A549 (cell line): ENCODE measurements at regions not wholly inside any gene's neighbourhood (a gene's known extent, or its start where the extent isn't known, plus 50 kb on each side); places are given as distances from the start of the nearest gene placed in this dataset.
"Not testable (repeated sequence)": the region's sequence is repeated elsewhere in the genome, so short reads cannot be mapped to it uniquely, and the experiment has no call there.

Experiments
- ATAC-seq, 2 experiments: fragments of 200-7000 bp in 1 of 2; fragments of >200 bp in 1 of 2; cut with Nextera tagmentation in 1 of 2; cut with Tn5 transposase in 1 of 2; 3 replicates each; pipeline versions ENCODE4 v1.8.0 to v1.9.1; 2018 to 2020; ENCODE audit warnings: mild to moderate bottlenecking in 1 of 2, moderate library complexity in 1 of 2
- CTCF ChIA-PET: fragments of 300-600 bp; sonication (Branson Sonifier 250); formaldehyde crosslinking; extraction: SDS; loops from one replicate; lab custom pipeline; 2021; ENCODE audit warnings: antibody characterized with exemption, inconsistent platforms; lab: Yijun Ruan, JAX
- POLR2A ChIA-PET: fragments of 350-600 bp; formaldehyde crosslinking; extraction: SDS; loops from one replicate; lab custom pipeline; 2021; ENCODE audit warnings: antibody characterized with exemption, inconsistent platforms; lab: Yijun Ruan, JAX
- DNase-seq, 2 experiments: peaks; one replicate each; pipeline versions ENCODE4 v3.0.0 to v3.0.0-alpha.2; 2011 to 2016; ENCODE audit warnings: low read depth in 1 of 2, low spot score in 1 of 2
- FAIRE-seq: peaks from 2 replicates; lab custom pipeline; 2011; peaks lifted over from hg19 to GRCh38; lab: Jason Lieb, UNC
- H3K27ac ChIP-seq, 2 experiments: fragments of >200 bp; sonication (Bioruptor Twin); formaldehyde crosslinking; 3 replicates each; pipeline ENCODE4 v1.5.1; 2016 to 2017
- H3K4me1 ChIP-seq: fragments of >200 bp; sonication (Bioruptor Twin); formaldehyde crosslinking; 3 replicates; pipeline ENCODE4 v1.6.1; 2016
- H3K4me2 ChIP-seq: fragments of >200 bp; sonication (Bioruptor Twin); formaldehyde crosslinking; 3 replicates; pipeline ENCODE4 v1.6.1; 2016
- H3K4me3 ChIP-seq: fragments of >200 bp; sonication (Bioruptor Twin); formaldehyde crosslinking; 3 replicates; pipeline ENCODE4 v1.5.1; 2016
- H3K9me3 ChIP-seq: fragments of >200 bp; sonication (Bioruptor Twin); formaldehyde crosslinking; 3 replicates; pipeline ENCODE4 v1.6.1; 2016
- BCL3 ChIP-seq: fragments of >200 bp; sonication (Bioruptor Twin); formaldehyde crosslinking; IDR thresholded peaks from 3 replicates; pipeline ENCODE4 v1.6.1; 2016
- CEBPB ChIP-seq, 2 experiments: fragments of >200 bp in 1 of 2; sonication (Bioruptor Twin) in 1 of 2; formaldehyde crosslinking in 1 of 2; IDR thresholded peaks; 2 replicates each; pipeline ENCODE4 v1.6.1; 2012 to 2016
- EHF ChIP-seq: fragments of 250-450 bp; sonication (Bioruptor Pico); IDR thresholded peaks from 2 replicates; pipeline ENCODE4 v1.5.0; 2020; ENCODE audit warnings: mild to moderate bottlenecking
- EHMT2 ChIP-seq: fragments of 200-600 bp; sonication (generic); IDR thresholded peaks from 2 replicates; pipeline ENCODE4 v1.6.1; 2016; ENCODE audit warnings: antibody characterized with exemption, low read depth, mild to moderate bottlenecking, moderate library complexity
- EP300 ChIP-seq, 2 experiments: fragments of >200 bp; sonication (Bioruptor Twin); formaldehyde crosslinking; IDR thresholded peaks; 2 replicates in 1 of 2; 3 replicates in 1 of 2; pipeline ENCODE4 v1.6.1; 2016 to 2017
- ESRRA ChIP-seq: fragments of 150-350 bp; IDR thresholded peaks from 2 replicates; pipeline ENCODE4 v1.6.1; 2014; ENCODE audit warnings: mild to moderate bottlenecking, low read length, borderline replicate concordance
- FOXS1 ChIP-seq: fragments of 250-450 bp; sonication (Bioruptor Pico); IDR thresholded peaks from 2 replicates; pipeline ENCODE4 v1.5.0; 2020; ENCODE audit warnings: mild to moderate bottlenecking, moderate library complexity
- HOXB13 ChIP-seq: fragments of 250-450 bp; sonication (Bioruptor Pico); IDR thresholded peaks from 2 replicates; pipeline ENCODE4 v1.5.0; 2020; ENCODE audit warnings: low read depth, mild to moderate bottlenecking, moderate library complexity
- JUN ChIP-seq, 2 experiments: fragments of >200 bp; sonication (Bioruptor Twin); formaldehyde crosslinking; IDR thresholded peaks; 2 replicates in 1 of 2; 3 replicates in 1 of 2; pipeline ENCODE4 v1.6.1; 2016 to 2017
- MAZ ChIP-seq: fragments of 150-350 bp; IDR thresholded peaks from 2 replicates; pipeline ENCODE4 v1.6.1; 2014; ENCODE audit warnings: antibody characterized with exemption, low read depth, low read length, borderline replicate concordance
- MYC ChIP-seq: IDR thresholded peaks from 2 replicates; pipeline ENCODE4 v1.6.1; 2012; ENCODE audit warnings: mild to moderate bottlenecking, inconsistent platforms, low read length, improper control_type of control experiment, borderline replicate concordance
- RAD21 ChIP-seq, 2 experiments: fragments of >200 bp in 1 of 2; sonication (Bioruptor Twin) in 1 of 2; formaldehyde crosslinking in 1 of 2; IDR thresholded peaks in 1 of 2; conservative IDR thresholded peaks in 1 of 2; 2 replicates in 1 of 2; 3 replicates in 1 of 2; pipeline ENCODE4 v1.6.1; 2012 to 2018; ENCODE audit warnings: inconsistent platforms in 1 of 2
- RARB ChIP-seq: fragments of 250-450 bp; sonication (Bioruptor Pico); IDR thresholded peaks from 2 replicates; pipeline ENCODE4 v1.8.0; 2021; ENCODE audit warnings: mild to moderate bottlenecking, moderate library complexity
- RCOR1 ChIP-seq: fragments of 150-350 bp; IDR thresholded peaks from 2 replicates; pipeline ENCODE4 v1.6.1; 2014; ENCODE audit warnings: antibody characterized with exemption, low read length, low read depth
- RFX5 ChIP-seq: fragments of 450-650 bp; IDR thresholded peaks from 2 replicates; pipeline ENCODE4 v1.7.1; 2014; ENCODE audit warnings: antibody characterized with exemption, mild to moderate bottlenecking, moderate library complexity
- SMC3 ChIP-seq: fragments of >200 bp; sonication (Bioruptor Twin); formaldehyde crosslinking; IDR thresholded peaks from 3 replicates; pipeline ENCODE4 v1.6.1; 2018; ENCODE audit warnings: inconsistent platforms
- SREBF2 ChIP-seq: fragments of 450-650 bp; IDR thresholded peaks from 2 replicates; pipeline ENCODE4 v1.6.1; 2014; ENCODE audit warnings: mild to moderate bottlenecking, moderate library complexity
- TFCP2L1 ChIP-seq: fragments of 250-450 bp; sonication (Bioruptor Pico); IDR thresholded peaks from 2 replicates; pipeline ENCODE4 v1.5.0; 2021; ENCODE audit warnings: mild to moderate bottlenecking
- ZC3H11A ChIP-seq: fragments of 450-650 bp; IDR thresholded peaks from 2 replicates; pipeline ENCODE4 v1.6.1; 2014; ENCODE audit warnings: antibody characterized with exemption, mild to moderate bottlenecking
- ZFP36 ChIP-seq: fragments of 450-650 bp; IDR thresholded peaks from 2 replicates; pipeline ENCODE4 v1.6.1; 2014; ENCODE audit warnings: borderline replicate concordance; ENCODE audit not compliant: partially characterized antibody
- ZNF302 ChIP-seq: fragments of 250-450 bp; sonication (Bioruptor Pico); IDR thresholded peaks from 2 replicates; pipeline ENCODE4 v1.9.0; 2021; ENCODE audit warnings: inconsistent platforms, mild to moderate bottlenecking, moderate library complexity
- WGBS: methylation state at CpG from one replicate; pipeline ENCODE4 v1.1.6; 2017; ENCODE audit errors: missing lambda C conversion rate; 5-methylcytosine and 5-hydroxymethylcytosine counted together

GRCh38 chr21:28164519-28164918 is 828.2 kb downstream of the LTN1 start:
- CTCF ChIA-PET, POLR2A ChIA-PET, ATAC-seq, H3K4me3 ChIP-seq, DNase-seq, H3K9me3 ChIP-seq, FAIRE-seq, H3K4me1 ChIP-seq, H3K27ac ChIP-seq, H3K4me2 ChIP-seq: not testable (repeated sequence)
- 16% methylated on average over 9 of the region's 9 CpGs for WGBS

- H3K4me2 ChIP-seq, CTCF ChIA-PET, ATAC-seq, FAIRE-seq, DNase-seq, H3K27ac ChIP-seq, POLR2A ChIA-PET, H3K9me3 ChIP-seq, H3K4me3 ChIP-seq, H3K4me1 ChIP-seq: not testable (repeated sequence)
- WGBS: 31% methylated on average over 14 of the region's 15 CpGs
These were observed 830.6 kb downstream of the LTN1 start for GRCh38 chr21:28162052-28162451.

DNA sequence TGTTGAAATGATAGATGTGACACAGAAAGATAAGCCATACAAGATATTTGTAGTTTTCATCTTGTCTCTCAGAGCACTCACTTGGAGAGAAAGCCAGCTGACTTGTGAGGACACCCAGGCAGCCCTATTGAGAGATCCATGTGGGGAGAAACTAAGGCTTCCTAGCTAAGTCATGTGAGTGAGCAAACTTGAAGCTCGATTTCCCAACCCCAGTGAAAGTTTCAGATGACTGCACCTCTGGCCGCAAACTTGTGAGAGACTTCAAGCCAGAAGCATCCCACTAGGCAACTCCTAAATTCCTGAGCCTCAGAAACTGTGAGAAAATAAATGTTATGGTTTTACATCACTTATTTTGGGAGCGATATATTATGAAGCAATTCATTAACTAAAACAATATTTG is 832.3 kb downstream of the LTN1 start:
- DNase-seq (no peak), FAIRE-seq (no peak), ATAC-seq (no peak)
- no peak overlapping the region for H3K27ac ChIP-seq
- 28% methylated on average over 3 of the region's 3 CpGs for WGBS
- no peak overlapping the region for H3K4me2 ChIP-seq
- H3K9me3 ChIP-seq: no peaks in the 10 kb centered on the region
- no peak overlapping the region for H3K4me3 ChIP-seq
- H3K4me1 ChIP-seq: no peaks in the 10 kb centered on the region
- ChIA-PET POLR2A (no interaction called here), CTCF (no interaction called here)
- TF ChIP-seq SMC3: no peak
- no peak for TF ChIP-seq ZNF302 (CRISPR knock-in tag)
- TF ChIP-seq EP300 (IDR thresholded peaks at IDR 0.05): no peak
- TF ChIP-seq ZC3H11A: no peak
- TF ChIP-seq RFX5: no peak
- TF ChIP-seq ESRRA: no peak
- TF ChIP-seq EHMT2: no peak
- no peak for TF ChIP-seq JUN (IDR thresholded peaks at IDR 0.05)
- no peak for TF ChIP-seq HOXB13 (CRISPR knock-in tag)
- TF ChIP-seq MYC: no peak
- no peak for TF ChIP-seq TFCP2L1 (CRISPR knock-in tag)
- no peak for TF ChIP-seq FOXS1 (CRISPR knock-in tag)

GRCh38 chr21:28159396-28159795 is 833.3 kb downstream of the LTN1 start:
- no peak for ATAC-seq
- TF ChIP-seq CEBPB (IDR thresholded peaks at IDR 0.05) (no peak), TFCP2L1 (CRISPR knock-in tag) (no peak), BCL3 (no peak), RFX5 (no peak), SREBF2 (no peak), RCOR1 (no peak), RARB (CRISPR knock-in tag) (no peak), ZFP36 (no peak), EHF (CRISPR knock-in tag) (no peak), RAD21 (conservative IDR thresholded peaks at IDR 0.05 in 1 of 2, IDR thresholded peaks at IDR 0.05 in 1 of 2) (no peak), MAZ (no peak)
- no peak overlapping the region for H3K4me2 ChIP-seq
- WGBS: 8% methylated on average over 3 of the region's 3 CpGs
- no peak overlapping the region for H3K27ac ChIP-seq
- no peaks in the 10 kb centered on the region for H3K9me3 ChIP-seq
- DNase-seq: no peak
- FAIRE-seq: no peak
- ChIA-PET CTCF (no interaction called here), POLR2A (no interaction called here)
- no peaks in the 10 kb centered on the region for H3K4me1 ChIP-seq
- no peak overlapping the region for H3K4me3 ChIP-seq
